GM19395 (cell line): ENCODE measurements at regions not wholly inside any gene's neighbourhood (a gene's known extent, or its start where the extent isn't known, plus 50 kb on each side); places are given as distances from the start of the nearest gene placed in this dataset.
"Not testable (repeated sequence)": the region's sequence is repeated elsewhere in the genome, so short reads cannot be mapped to it uniquely, and the experiment has no call there.

Experiments used
- ATAC-seq: cut with Tn5 transposase; IDR thresholded peaks from one replicate; pipeline ENCODE4 v1.9.1; 2021; ENCODE audit warnings: mild to moderate bottlenecking, moderate library complexity; ENCODE audit not compliant: unreplicated experiment

- no peak for ATAC-seq
These were observed 72.5 kb downstream of the RRAGC start for GRCh38 chr1:38787041-38787440.

GRCh38 chr1:38786040-38786436 lies 73.5 kb downstream of the RRAGC start:
- no peak for ATAC-seq

- ATAC-seq: no peak
These were observed 74.1 kb downstream of the RRAGC start for GRCh38 chr1:38785285-38786039.

- no peak for ATAC-seq
These were observed 74.9 kb downstream of the RRAGC start for GRCh38 chr1:38784452-38785284.

GRCh38 chr1:38783640-38784229 lies 75.8 kb downstream of the RRAGC start:
- ATAC-seq: no peak

GRCh38 chr1:38781872-38782617 lies 77.5 kb downstream of the RRAGC start:
- no peak for ATAC-seq

GRCh38 chr1:38780133-38780532 lies 79.4 kb downstream of the RRAGC start:
- ATAC-seq: no peak

GRCh38 chr1:38779491-38779890 lies 80.1 kb downstream of the RRAGC start:
- no peak for ATAC-seq

GRCh38 chr1:38778521-38778920 lies 81.1 kb downstream of the RRAGC start:
- no peak for ATAC-seq

- no peak for ATAC-seq
These were observed 81.5 kb downstream of the RRAGC start for GRCh38 chr1:38778051-38778450.

- ATAC-seq: no peak
These were observed 82.1 kb downstream of the RRAGC start for GRCh38 chr1:38777464-38777957.

GRCh38 chr1:38776466-38777065 lies 83.0 kb downstream of the RRAGC start:
- ATAC-seq: no peak

- ATAC-seq: no peak
These were observed 84.3 kb downstream of the RRAGC start for GRCh38 chr1:38775175-38775845.

GRCh38 chr1:38773483-38773882 lies 86.1 kb downstream of the RRAGC start:
- ATAC-seq: no peak

GRCh38 chr1:38772953-38773352 lies 86.6 kb downstream of the RRAGC start:
- no peak for ATAC-seq

GRCh38 chr1:38772026-38772425 lies 87.5 kb downstream of the RRAGC start:
- ATAC-seq: no peak

- not testable (repeated sequence) for ATAC-seq
These were observed 88.9 kb downstream of the RRAGC start for GRCh38 chr1:38770516-38771173.

- ATAC-seq: no peak
These were observed 93.4 kb downstream of the RRAGC start for GRCh38 chr1:38766125-38766524.

GRCh38 chr1:38763121-38763520 lies 96.5 kb downstream of the RRAGC start:
- ATAC-seq: no peak
